ENCODE measurements at regions not wholly inside any gene's neighbourhood (a gene's known extent, or its start where the extent isn't known, plus 50 kb on each side); places are given as distances from the start of the nearest gene placed in this dataset.

- Histone ChIP-seq H3K4me1 (ENCODE audit: insufficient read depth) (no peaks in the 10 kb centered on the region), H3K27ac (no peak overlapping the region), H3K4me2 (no peak overlapping the region), H3K79me2 (no peaks in the 10 kb centered on the region), H3K27me3 (no peaks in the 10 kb centered on the region), H3K36me3 (replicated peaks; ENCODE audit: insufficient read depth, low read depth) (no peaks in the 10 kb centered on the region), H3K4me3 (no peak overlapping the region), H3K9me2 (replicated peaks; ENCODE audit: insufficient read depth) (no peaks in the 10 kb centered on the region), H4K20me1 (ENCODE audit: insufficient read depth, poor library complexity, severe bottlenecking) (no peaks in the 10 kb centered on the region), H3K9me3 (ENCODE audit: low read depth) (no peaks in the 10 kb centered on the region), H2AFZ (no peak overlapping the region)
- WGBS (ENCODE audit: low lambda C conversion rate, missing lambda C conversion rate): 94% methylated on average over 4 of the region's 4 CpGs
- no peak for DNase-seq (ENCODE audit: low spot score)
- TF ChIP-seq EZH2 (IDR thresholded peaks at IDR 0.05; ENCODE audit: borderline replicate concordance): no peak
- TF ChIP-seq, protein P1, sequence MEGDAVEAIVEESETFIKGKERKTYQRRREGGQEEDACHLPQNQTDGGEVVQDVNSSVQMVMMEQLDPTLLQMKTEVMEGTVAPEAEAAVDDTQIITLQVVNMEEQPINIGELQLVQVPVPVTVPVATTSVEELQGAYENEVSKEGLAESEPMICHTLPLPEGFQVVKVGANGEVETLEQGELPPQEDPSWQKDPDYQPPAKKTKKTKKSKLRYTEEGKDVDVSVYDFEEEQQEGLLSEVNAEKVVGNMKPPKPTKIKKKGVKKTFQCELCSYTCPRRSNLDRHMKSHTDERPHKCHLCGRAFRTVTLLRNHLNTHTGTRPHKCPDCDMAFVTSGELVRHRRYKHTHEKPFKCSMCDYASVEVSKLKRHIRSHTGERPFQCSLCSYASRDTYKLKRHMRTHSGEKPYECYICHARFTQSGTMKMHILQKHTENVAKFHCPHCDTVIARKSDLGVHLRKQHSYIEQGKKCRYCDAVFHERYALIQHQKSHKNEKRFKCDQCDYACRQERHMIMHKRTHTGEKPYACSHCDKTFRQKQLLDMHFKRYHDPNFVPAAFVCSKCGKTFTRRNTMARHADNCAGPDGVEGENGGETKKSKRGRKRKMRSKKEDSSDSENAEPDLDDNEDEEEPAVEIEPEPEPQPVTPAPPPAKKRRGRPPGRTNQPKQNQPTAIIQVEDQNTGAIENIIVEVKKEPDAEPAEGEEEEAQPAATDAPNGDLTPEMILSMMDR (IDR thresholded peaks at IDR 0.05; ENCODE audit: poor library complexity): no peak
- TF ChIP-seq EZH2phosphoT487 (IDR thresholded peaks at IDR 0.05; ENCODE audit: low read depth, severe bottlenecking, unreplicated experiment): no peak
These were observed 89.7 kb upstream of the SESTD1 start for GRCh38 chr2:179354296-179354695.

GRCh38 chr2:179352181-179352580 is 87.5 kb upstream of the SESTD1 start:
- Histone ChIP-seq H3K4me1 (ENCODE audit: insufficient read depth) (no peaks in the 10 kb centered on the region), H3K4me2 (no peak overlapping the region), H3K9me2 (replicated peaks; ENCODE audit: insufficient read depth) (no peaks in the 10 kb centered on the region), H3K79me2 (no peaks in the 10 kb centered on the region), H3K27me3 (no peaks in the 10 kb centered on the region), H3K27ac (no peak overlapping the region), H3K4me3 (no peak overlapping the region), H2AFZ (no peak overlapping the region), H3K36me3 (replicated peaks; ENCODE audit: insufficient read depth, low read depth) (no peaks in the 10 kb centered on the region), H3K9me3 (ENCODE audit: low read depth) (no peaks in the 10 kb centered on the region), H4K20me1 (ENCODE audit: insufficient read depth, poor library complexity, severe bottlenecking) (no peaks in the 10 kb centered on the region)
- WGBS (ENCODE audit: low lambda C conversion rate, missing lambda C conversion rate): 90% methylated on average over 2 of the region's 2 CpGs
- no peak for TF ChIP-seq EZH2 (IDR thresholded peaks at IDR 0.05; ENCODE audit: borderline replicate concordance)
- TF ChIP-seq EZH2phosphoT487 (IDR thresholded peaks at IDR 0.05; ENCODE audit: low read depth, severe bottlenecking, unreplicated experiment): no peak
- TF ChIP-seq, protein P1 (IDR thresholded peaks at IDR 0.05; ENCODE audit: poor library complexity): no peak
- DNase-seq (ENCODE audit: low spot score): no peak

DNA sequence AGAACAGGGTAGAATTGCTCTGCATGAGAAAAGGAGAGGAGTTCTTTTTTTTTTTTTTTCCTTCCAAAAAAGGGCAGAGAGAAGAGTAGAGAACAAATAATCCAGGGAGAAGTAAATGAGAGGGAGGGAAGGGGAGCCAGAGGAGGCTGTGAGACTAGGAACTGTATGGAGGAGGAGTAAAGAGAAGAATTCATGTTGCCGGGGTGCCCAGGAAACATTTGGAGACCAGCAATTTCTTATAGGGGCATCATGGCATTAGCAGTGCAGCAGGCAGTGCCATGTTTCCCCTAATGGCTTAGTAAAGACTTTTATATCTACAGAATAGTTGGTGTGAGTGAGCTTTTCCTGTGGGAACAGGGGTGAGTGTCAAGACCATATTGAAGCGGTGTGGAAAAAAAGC is 86.4 kb upstream of the SESTD1 start:
- no peak overlapping the region for H3K27ac ChIP-seq
- no peak overlapping the region for H3K4me2 ChIP-seq
- DNase-seq (ENCODE audit: low spot score): no peak
- no peaks in the 10 kb centered on the region for H3K79me2 ChIP-seq
- H3K9me3 ChIP-seq (ENCODE audit: low read depth): no peaks in the 10 kb centered on the region
- H3K4me1 ChIP-seq (ENCODE audit: insufficient read depth): no peaks in the 10 kb centered on the region
- no peaks in the 10 kb centered on the region for H4K20me1 ChIP-seq (ENCODE audit: insufficient read depth, poor library complexity, severe bottlenecking)
- H3K4me3 ChIP-seq: no peak overlapping the region
- WGBS (ENCODE audit: low lambda C conversion rate, missing lambda C conversion rate): 97% methylated on average over 2 of the region's 2 CpGs
- no peaks in the 10 kb centered on the region for H3K36me3 ChIP-seq (replicated peaks; ENCODE audit: insufficient read depth, low read depth)
- H2AFZ ChIP-seq: no peak overlapping the region
- no peaks in the 10 kb centered on the region for H3K27me3 ChIP-seq
- TF ChIP-seq, protein P1 (IDR thresholded peaks at IDR 0.05; ENCODE audit: poor library complexity): no peak
- no peak for TF ChIP-seq EZH2phosphoT487 (IDR thresholded peaks at IDR 0.05; ENCODE audit: low read depth, severe bottlenecking, unreplicated experiment)
- no peaks in the 10 kb centered on the region for H3K9me2 ChIP-seq (replicated peaks; ENCODE audit: insufficient read depth)
